HCT116 (cell line): ENCODE measurements at regions not wholly inside any gene's neighbourhood (a gene's known extent, or its start where the extent isn't known, plus 50 kb on each side); places are given as distances from the start of the nearest gene placed in this dataset.

Experiments used
- ATAC-seq: fragments of 200-7000 bp; cut with Tn5 transposase; 2 replicates; pipeline ENCODE4 v1.9.1; 2020; ENCODE audit warnings: mild to moderate bottlenecking, moderate library complexity
- BruUV-seq: library from RNA; stranded (reverse); fragments of 400-500 nt; replicated peaks from 2 replicates; lab custom pipeline; 2021; lab: Mats Ljungman, UMichigan
- CTCF ChIA-PET: fragments of 300-600 bp; sonication (Branson Sonifier 250); formaldehyde crosslinking; loops from one replicate; lab custom pipeline; 2021; ENCODE audit warnings: antibody characterized with exemption; lab: Charles Lee
- POLR2A ChIA-PET: fragments of 300-600, 350-600 bp; sonication (Branson Sonifier 250); formaldehyde crosslinking; loops from one replicate; lab custom pipeline; 2021; ENCODE audit warnings: antibody characterized with exemption; lab: Charles Lee
- RAD21 ChIA-PET, 2 experiments: fragments of 300-600 bp; sonication (Branson Sonifier 250); formaldehyde crosslinking; loops; one replicate each; lab custom pipeline; 2023; ENCODE audit warnings: low total read pairs in 2 of 2; ENCODE audit not compliant: uncharacterized antibody in 2 of 2, unreplicated experiment in 2 of 2, low non-redundant PET in 1 of 2; lab: Charles Lee
- DNase-seq: peaks from one replicate; pipeline ENCODE4 v3.0.0-alpha.2; 2010; ENCODE audit warnings: low read depth, low spot score
- H2AFZ ChIP-seq: fragments of 200-600 bp; shearing (Covaris generic), sonication (generic); 2 replicates; pipeline ENCODE4 v1.6.1; 2017; ENCODE audit warnings: low read depth, mixed run types, mixed read lengths, antibody characterized with exemption, low read length; ENCODE audit not compliant: poor library complexity, severe bottlenecking
- H3K27ac ChIP-seq: 2 replicates; pipeline ENCODE4 v1.5.1; 2012; ENCODE audit warnings: low read depth, low read length
- H3K27me3 ChIP-seq: fragments of 200-600 bp; sonication (generic); 2 replicates; pipeline ENCODE4 v1.6.1; 2016; ENCODE audit warnings: mixed run types, low read length, mixed read lengths; ENCODE audit not compliant: insufficient read depth
- H3K36me3 ChIP-seq, 2 experiments: fragments of 200-500 bp in 1 of 2; fragments of 200-600 bp in 1 of 2; sonication (Bioruptor generic) in 1 of 2; sonication (generic) in 1 of 2; 2 replicates each; pipeline versions ENCODE4 v1.5.1 to v1.6.1; 2014 to 2016; ENCODE audit warnings: low read length in 2 of 2, inconsistent platforms in 1 of 2, mixed read lengths in 1 of 2, mixed run types in 1 of 2; ENCODE audit not compliant: insufficient read depth in 2 of 2, control insufficient read depth in 1 of 2
- H3K4me1 ChIP-seq, 2 experiments: fragments of 200-600 bp in 1 of 2; sonication (generic) in 1 of 2; 2 replicates each; pipeline versions ENCODE4 v1.5.1 to v1.6.1; 2012 to 2017; ENCODE audit warnings: low read length in 2 of 2, inconsistent platforms in 1 of 2, mild to moderate bottlenecking in 1 of 2, mixed read lengths in 1 of 2, mixed run types in 1 of 2, moderate library complexity in 1 of 2; ENCODE audit not compliant: insufficient read depth in 2 of 2, control insufficient read depth in 1 of 2
- H3K4me2 ChIP-seq: fragments of 200-600 bp; sonication (generic); 2 replicates; pipeline ENCODE4 v1.6.1; 2017; ENCODE audit warnings: mixed run types, low read length, mixed read lengths
- H3K4me3 ChIP-seq, 2 experiments: fragments of 200-600 bp in 1 of 2; sonication (generic) in 1 of 2; replicated peaks in 1 of 2; 2 replicates each; pipeline ENCODE4 v1.5.1; 2011 to 2016; ENCODE audit warnings: low read length in 2 of 2, control low read depth in 1 of 2, low read depth in 1 of 2, mild to moderate bottlenecking in 1 of 2, mixed read lengths in 1 of 2, mixed run types in 1 of 2
- H3K79me2 ChIP-seq: fragments of 200-600 bp; sonication (generic); 2 replicates; pipeline ENCODE4 v1.6.1; 2017; ENCODE audit warnings: mild to moderate bottlenecking, mixed run types, low read length, moderate library complexity, mixed read lengths; ENCODE audit not compliant: insufficient read depth
- H3K9ac ChIP-seq: fragments of 200-600 bp; sonication (generic); 2 replicates; pipeline ENCODE4 v1.6.1; 2016; ENCODE audit warnings: low read length, mixed read lengths
- H3K9me2 ChIP-seq: fragments of 200-600 bp; sonication (generic), shearing (Covaris generic); 2 replicates; pipeline ENCODE4 v1.6.1; 2017; ENCODE audit warnings: mixed run types, mild to moderate bottlenecking, moderate library complexity; ENCODE audit not compliant: insufficient read depth
- H3K9me3 ChIP-seq, 2 experiments: fragments of 200-500 bp in 1 of 2; fragments of 200-600 bp in 1 of 2; sonication (Bioruptor generic) in 1 of 2; sonication (generic) in 1 of 2; 2 replicates each; pipeline ENCODE4 v1.6.1; 2014 to 2017; ENCODE audit warnings: low read length in 2 of 2, mixed read lengths in 2 of 2, inconsistent platforms in 1 of 2, low read depth in 1 of 2, mild to moderate bottlenecking in 1 of 2, mixed run types in 1 of 2, moderate library complexity in 1 of 2; ENCODE audit not compliant: control insufficient read depth in 1 of 2, insufficient read depth in 1 of 2
- H4K20me1 ChIP-seq: fragments of 200-600 bp; sonication (generic), shearing (Covaris generic); 2 replicates; pipeline ENCODE4 v1.6.1; 2017; ENCODE audit warnings: mixed run types, mild to moderate bottlenecking, moderate library complexity; ENCODE audit not compliant: insufficient read depth
- ATF3 ChIP-seq: IDR thresholded peaks from 2 replicates; pipeline ENCODE4 v1.6.1; 2012
- CBX3 ChIP-seq: IDR thresholded peaks from 2 replicates; pipeline ENCODE4 v1.6.1; 2012; ENCODE audit warnings: low read depth
- CTCF ChIP-seq, 3 experiments: fragments of 200-600 bp in 1 of 3; sonication (generic) in 1 of 3; IDR thresholded peaks in 2 of 3; conservative IDR thresholded peaks in 1 of 3; 2 replicates each; pipeline ENCODE4 v1.5.1; 2012 to 2017; ENCODE audit warnings: low read depth in 2 of 3, low read length in 2 of 3, antibody characterized with exemption in 1 of 3, borderline replicate concordance in 1 of 3, control low read depth in 1 of 3, mild to moderate bottlenecking in 1 of 3, mixed read lengths in 1 of 3, mixed run types in 1 of 3, moderate library complexity in 1 of 3; ENCODE audit not compliant: insufficient read depth in 1 of 3
- ELF1 ChIP-seq: IDR thresholded peaks from 2 replicates; pipeline ENCODE4 v1.6.1; 2012; ENCODE audit warnings: low read depth, borderline replicate concordance
- EZH2 ChIP-seq: fragments of 200-600 bp; sonication (generic); IDR thresholded peaks from 2 replicates; pipeline ENCODE4 v1.6.1; 2017; ENCODE audit warnings: antibody characterized with exemption, mixed run types
- EZH2phosphoT487 ChIP-seq: fragments of 200-600 bp; IDR thresholded peaks from 2 replicates; pipeline ENCODE4 v1.6.1; 2018; ENCODE audit warnings: antibody characterized with exemption, borderline replicate concordance
- POLR2A ChIP-seq: IDR thresholded peaks from 2 replicates; pipeline ENCODE4 v1.7.0; 2011; ENCODE audit warnings: borderline replicate concordance; ENCODE audit not compliant: insufficient read depth, insufficient read length; ENCODE audit errors: extremely low read depth
- POLR2AphosphoS5 ChIP-seq: IDR thresholded peaks from 2 replicates; pipeline ENCODE4 v1.6.1; 2011; ENCODE audit warnings: mild to moderate bottlenecking, low read depth, low read length, moderate library complexity
- RAD21 ChIP-seq: IDR thresholded peaks from 2 replicates; pipeline ENCODE4 v1.6.1; 2012; ENCODE audit warnings: low read depth, mild to moderate bottlenecking
- REST ChIP-seq: IDR thresholded peaks from 2 replicates; pipeline ENCODE4 v1.6.1; 2012; ENCODE audit warnings: low read depth
- SIN3A ChIP-seq: IDR thresholded peaks from 2 replicates; pipeline ENCODE4 v1.6.1; 2012; ENCODE audit warnings: low read depth
- SP1 ChIP-seq: IDR thresholded peaks from 2 replicates; pipeline ENCODE4 v1.6.1; 2012; ENCODE audit warnings: low read depth
- TCF7L2 ChIP-seq: IDR thresholded peaks from 2 replicates; pipeline ENCODE4 v1.7.0; 2011; ENCODE audit warnings: borderline replicate concordance, inconsistent platforms; ENCODE audit not compliant: insufficient read depth, insufficient read length; ENCODE audit errors: extremely low read depth
- intact Hi-C: fragments of 100-400 bp; cut with micrococcal nuclease; formaldehyde crosslinking; loops from 2 replicates; pipeline ENCODE4 v1.10.0; 2022

GRCh38 chr4:3873408-3874027 lies 107.3 kb downstream of the ADRA2C start (continued):
- TF ChIP-seq REST (no peak), ELF1 (no peak), POLR2A (no peak), SIN3A (no peak), ATF3 (no peak), POLR2AphosphoS5 (no peak)

GRCh38 chr4:3874028-3874415 lies 107.8 kb downstream of the ADRA2C start:
- ATAC-seq (no peak), DNase-seq (no peak)
- Histone ChIP-seq H3K4me1 (peaks cover 0 to 6% of the 10 kb centered on the region in 2 experiments; a peak in 1 of 4 replicates), H3K79me2 (no peaks in the 10 kb centered on the region), H3K9me3 (peaks cover 0 to 5% of the 10 kb centered on the region in 2 experiments; a peak in 1 of 4 replicates), H3K4me3 (no peak overlapping the region), H3K9ac (no peak overlapping the region), H3K27ac (no peak overlapping the region)
- intact Hi-C loops, result no loop called here
- RAD21 ChIA-PET, result no interaction called here
- BruUV-seq, result no TSS peak
- TF ChIP-seq CTCF (IDR thresholded peaks at IDR 0.05 in 2 of 3, conservative IDR thresholded peaks at IDR 0.05 in 1 of 3; ENCODE audit: borderline replicate concordance in 1 of 3, insufficient read depth in 1 of 3, low read depth in 2 of 3, low read length in 2 of 3) (no peak), REST (no peak), EZH2phosphoT487 (no peak), ELF1 (no peak), EZH2 (no peak), CBX3 (no peak), RAD21 (no peak), TCF7L2 (no peak), SP1 (no peak), POLR2A (no peak), SIN3A (no peak)
- TF ChIP-seq, all 23 proteins: peak for 0
- Histone ChIP-seq H2AFZ (no peak overlapping the region), H3K4me2 (no peak overlapping the region), H3K27me3 (0 out of 2 replicates have a peak, but pooled peaks cover 6% of the 10 kb centered on the region), H3K36me3 (no peaks in the 10 kb centered on the region), H3K9me2 (no peaks in the 10 kb centered on the region), H4K20me1 (no peaks in the 10 kb centered on the region)
- ChIA-PET CTCF (no interaction called here), POLR2A (no interaction called here)
